H9 (cell line): ENCODE measurements at regions not wholly inside any gene's neighbourhood (a gene's known extent, or its start where the extent isn't known, plus 50 kb on each side); places are given as distances from the start of the nearest gene placed in this dataset.

Experiments used
- DNase-seq: peaks from one replicate; pipeline ENCODE4 v3.0.0-alpha.2; 2017
- H2AFZ ChIP-seq: one replicate; pipeline ENCODE4 v1.6.1; 2013; ENCODE audit warnings: mild to moderate bottlenecking, low read length, control low read depth, moderate library complexity
- H2AK5ac ChIP-seq: 2 replicates; pipeline ENCODE4 v1.6.1; 2013; ENCODE audit warnings: low read length, control low read depth, mixed read lengths; ENCODE audit not compliant: insufficient read length
- H2BK120ac ChIP-seq: one replicate; pipeline ENCODE4 v1.6.1; 2013; ENCODE audit warnings: low read depth, mild to moderate bottlenecking, low read length, control low read depth, inconsistent platforms; ENCODE audit not compliant: poor library complexity, severe bottlenecking
- H2BK12ac ChIP-seq: 2 replicates; pipeline ENCODE4 v1.6.1; 2013; ENCODE audit warnings: low read length, control low read depth, mixed read lengths, low read depth; ENCODE audit not compliant: insufficient read length
- H2BK15ac ChIP-seq: 2 replicates; pipeline ENCODE4 v1.6.1; 2013; ENCODE audit warnings: low read depth, low read length, control low read depth
- H2BK20ac ChIP-seq: one replicate; pipeline ENCODE4 v1.6.1; 2013; ENCODE audit warnings: low read depth, mild to moderate bottlenecking, low read length, control low read depth, inconsistent platforms; ENCODE audit not compliant: poor library complexity, severe bottlenecking
- H2BK5ac ChIP-seq: 2 replicates; pipeline ENCODE4 v1.6.1; 2013; ENCODE audit warnings: low read length, control low read depth, mixed read lengths; ENCODE audit not compliant: insufficient read length
- H3K14ac ChIP-seq: 2 replicates; pipeline ENCODE4 v1.6.1; 2013; ENCODE audit warnings: low read length, control low read depth; ENCODE audit not compliant: insufficient read depth
- H3K18ac ChIP-seq: 2 replicates; pipeline ENCODE4 v1.6.1; 2013; ENCODE audit warnings: low read depth, mild to moderate bottlenecking, mixed read lengths, low read length, control low read depth; ENCODE audit not compliant: insufficient read length
- H3K23ac ChIP-seq: 2 replicates; pipeline ENCODE4 v1.6.1; 2013; ENCODE audit warnings: low read length, control low read depth, mixed read lengths, low read depth; ENCODE audit not compliant: insufficient read length
- H3K23me2 ChIP-seq: 2 replicates; pipeline ENCODE4 v1.6.1; 2013; ENCODE audit warnings: low read depth, mild to moderate bottlenecking, mixed read lengths, low read length, control low read depth; ENCODE audit not compliant: insufficient read length, poor library complexity, severe bottlenecking
- H3K27ac ChIP-seq: 2 replicates; pipeline ENCODE4 v1.5.1; 2013; ENCODE audit warnings: low read length, control low read depth, mixed read lengths, low read depth; ENCODE audit not compliant: insufficient read length
- H3K27me3 ChIP-seq: 2 replicates; pipeline ENCODE4 v1.6.1; 2013; ENCODE audit warnings: low read length, control low read depth, inconsistent platforms; ENCODE audit not compliant: insufficient read depth
- H3K4ac ChIP-seq: 2 replicates; pipeline ENCODE4 v1.6.1; 2013; ENCODE audit warnings: low read depth, mild to moderate bottlenecking, control low read depth, inconsistent platforms, low read length, moderate library complexity
- H3K4me1 ChIP-seq: 2 replicates; pipeline ENCODE4 v1.6.1; 2013; ENCODE audit warnings: low read length, control low read depth, inconsistent platforms; ENCODE audit not compliant: insufficient read depth
- H3K4me2 ChIP-seq: 2 replicates; pipeline ENCODE4 v1.6.1; 2013; ENCODE audit warnings: low read length, control low read depth, mixed read lengths; ENCODE audit not compliant: insufficient read length, insufficient read depth
- H3K56ac ChIP-seq: 2 replicates; pipeline ENCODE4 v1.6.1; 2013; ENCODE audit warnings: low read depth, mild to moderate bottlenecking, mixed read lengths, low read length, control low read depth; ENCODE audit not compliant: insufficient read length
- H3K79me1 ChIP-seq: 2 replicates; pipeline ENCODE4 v1.6.1; 2013; ENCODE audit warnings: low read depth, mild to moderate bottlenecking, moderate library complexity, low read length, control low read depth, inconsistent platforms; ENCODE audit not compliant: insufficient read depth, poor library complexity, severe bottlenecking
- H3K79me2 ChIP-seq: 2 replicates; pipeline ENCODE4 v1.6.1; 2013; ENCODE audit warnings: low read length, control low read depth, inconsistent platforms; ENCODE audit not compliant: insufficient read depth
- H3K9ac ChIP-seq: 2 replicates; pipeline ENCODE4 v1.6.1; 2013; ENCODE audit warnings: low read length, control low read depth, mixed read lengths; ENCODE audit not compliant: insufficient read length; ENCODE audit errors: extremely low read depth
- H3K9me3 ChIP-seq: one replicate; pipeline ENCODE4 v1.6.1; 2013; ENCODE audit warnings: low read depth, low read length, inconsistent platforms; ENCODE audit not compliant: control insufficient read depth
- H3T11ph ChIP-seq: one replicate; pipeline ENCODE4 v1.6.1; 2013; ENCODE audit warnings: mild to moderate bottlenecking, low read length, control low read depth, inconsistent platforms
- H4K20me1 ChIP-seq: one replicate; pipeline ENCODE4 v1.6.1; 2013; ENCODE audit not compliant: control insufficient read depth, insufficient read length, insufficient read depth
- H4K5ac ChIP-seq: 2 replicates; pipeline ENCODE4 v1.6.1; 2013; ENCODE audit warnings: low read depth, mild to moderate bottlenecking, mixed read lengths, low read length, control low read depth; ENCODE audit not compliant: insufficient read length
- H4K8ac ChIP-seq: replicated peaks from 2 replicates; pipeline ENCODE4 v1.6.1; 2013; ENCODE audit warnings: low read length, control low read depth, mixed read lengths, low read depth; ENCODE audit not compliant: insufficient read length
- H4K91ac ChIP-seq: 2 replicates; pipeline ENCODE4 v1.6.1; 2013; ENCODE audit warnings: low read depth, mild to moderate bottlenecking, moderate library complexity, mixed read lengths, low read length, control low read depth; ENCODE audit not compliant: insufficient read length
- H3K27ac Mint-ChIP-seq, 3 experiments: 2 replicates in 2 of 3; 3 replicates in 1 of 3; pipeline ENCODE4 v1.8.0; 2020 to 2021; ENCODE audit warnings: mixed read lengths in 3 of 3, mild to moderate bottlenecking in 1 of 3, moderate library complexity in 1 of 3
- H3K27me3 Mint-ChIP-seq: 2 replicates; pipeline ENCODE4 v1.8.0; 2021; ENCODE audit warnings: low read depth, mild to moderate bottlenecking, moderate library complexity, mixed read lengths
- H3K36me3 Mint-ChIP-seq, 3 experiments: 2 replicates in 2 of 3; 3 replicates in 1 of 3; pipeline ENCODE4 v1.8.0; 2020 to 2021; ENCODE audit warnings: low read depth in 3 of 3, mixed read lengths in 3 of 3; ENCODE audit not compliant: insufficient read depth in 1 of 3
- H3K4me1 Mint-ChIP-seq, 2 experiments: 2 replicates each; pipeline ENCODE4 v1.8.0; 2020; ENCODE audit warnings: mixed read lengths in 2 of 2
- H3K4me3 Mint-ChIP-seq, 2 experiments: 2 replicates in 1 of 2; 3 replicates in 1 of 2; pipeline ENCODE4 v1.8.0; 2020 to 2021; ENCODE audit warnings: mild to moderate bottlenecking in 2 of 2, mixed read lengths in 2 of 2, moderate library complexity in 1 of 2
- H3K9me3 Mint-ChIP-seq, 2 experiments: 2 replicates in 1 of 2; 3 replicates in 1 of 2; pipeline ENCODE4 v1.8.0; 2020; ENCODE audit warnings: mild to moderate bottlenecking in 2 of 2, mixed read lengths in 2 of 2, moderate library complexity in 1 of 2
- WGBS: extraction: QIAGEN DNeasy Blood & Tissue Kit; methylation state at CpG from one replicate; pipeline ENCODE4 v1.1.7; 2013; ENCODE audit warnings: missing lambda C conversion rate, low lambda C conversion rate, mixed read lengths; ENCODE audit not compliant: insufficient read length; ENCODE audit errors: extremely low coverage; 5-methylcytosine and 5-hydroxymethylcytosine counted together
- TF ChIP-seq, protein P1 (sequence below): fragments of 200-600 bp; sonication (generic); conservative IDR thresholded peaks from 3 replicates; pipeline ENCODE4 v1.8.0; 2021; ENCODE audit warnings: antibody characterized with exemption, mild to moderate bottlenecking

DNA sequence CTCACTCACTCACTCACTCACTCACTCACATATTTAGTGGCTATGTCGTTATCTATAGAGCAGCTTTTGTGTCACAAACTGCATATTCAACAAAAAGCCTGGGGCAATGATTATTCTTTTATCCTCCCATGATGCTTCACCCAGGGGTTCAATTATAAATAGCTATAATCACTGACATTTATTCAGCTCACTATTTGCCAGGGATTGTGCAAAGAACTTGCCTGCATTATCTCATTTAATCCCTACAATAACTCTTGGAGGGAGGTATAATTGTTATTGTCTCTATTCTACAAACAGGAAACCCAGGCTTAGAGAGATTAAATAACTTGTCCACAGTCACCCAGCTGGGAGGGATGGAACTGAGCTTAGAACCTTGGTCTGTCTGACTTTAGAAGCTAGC lies 298.0 kb upstream of the MSX2 start:
- H3K9me3 Mint-ChIP-seq, result no peaks in the 10 kb centered on the region
- Histone ChIP-seq H2BK15ac (no peak overlapping the region), H3K23ac (no peak overlapping the region), H4K20me1 (no peaks in the 10 kb centered on the region), H3K27ac (no peak overlapping the region), H3K56ac (no peak overlapping the region), H3K4ac (no peak overlapping the region), H3K79me1 (no peaks in the 10 kb centered on the region), H3K4me2 (no peak overlapping the region), H3K18ac (no peak overlapping the region), H2BK20ac (no peak overlapping the region), H2AFZ (no peak overlapping the region), H2BK12ac (no peak overlapping the region), H2BK5ac (no peak overlapping the region), H3K23me2 (no peaks in the 10 kb centered on the region), H3K79me2 (no peaks in the 10 kb centered on the region), H2AK5ac (no peak overlapping the region), H2BK120ac (no peak overlapping the region), H4K5ac (no peak overlapping the region), H4K91ac (no peak overlapping the region), H3K4me1 (no peaks in the 10 kb centered on the region), H3K9me3 (no peaks in the 10 kb centered on the region), H4K8ac (no peak overlapping the region), H3T11ph (no peak overlapping the region), H3K9ac (no peak overlapping the region), H3K27me3 (no peaks in the 10 kb centered on the region), H3K14ac (no peak overlapping the region)
- WGBS, result no CpG with 5 or more reads among the region's 1 CpG
- H3K36me3 Mint-ChIP-seq, result no peaks in the 10 kb centered on the region
- no peak overlapping the region for H3K27ac Mint-ChIP-seq
- peaks cover 4 to 5% of the 10 kb centered on the region in 2 experiments; a peak in 2 of 4 replicates for H3K4me1 Mint-ChIP-seq
- peaks cover 7% of the 10 kb centered on the region for H3K27me3 Mint-ChIP-seq
- H3K4me3 Mint-ChIP-seq, result no peak overlapping the region
- DNase-seq, result no peak
- TF ChIP-seq, protein P1, sequence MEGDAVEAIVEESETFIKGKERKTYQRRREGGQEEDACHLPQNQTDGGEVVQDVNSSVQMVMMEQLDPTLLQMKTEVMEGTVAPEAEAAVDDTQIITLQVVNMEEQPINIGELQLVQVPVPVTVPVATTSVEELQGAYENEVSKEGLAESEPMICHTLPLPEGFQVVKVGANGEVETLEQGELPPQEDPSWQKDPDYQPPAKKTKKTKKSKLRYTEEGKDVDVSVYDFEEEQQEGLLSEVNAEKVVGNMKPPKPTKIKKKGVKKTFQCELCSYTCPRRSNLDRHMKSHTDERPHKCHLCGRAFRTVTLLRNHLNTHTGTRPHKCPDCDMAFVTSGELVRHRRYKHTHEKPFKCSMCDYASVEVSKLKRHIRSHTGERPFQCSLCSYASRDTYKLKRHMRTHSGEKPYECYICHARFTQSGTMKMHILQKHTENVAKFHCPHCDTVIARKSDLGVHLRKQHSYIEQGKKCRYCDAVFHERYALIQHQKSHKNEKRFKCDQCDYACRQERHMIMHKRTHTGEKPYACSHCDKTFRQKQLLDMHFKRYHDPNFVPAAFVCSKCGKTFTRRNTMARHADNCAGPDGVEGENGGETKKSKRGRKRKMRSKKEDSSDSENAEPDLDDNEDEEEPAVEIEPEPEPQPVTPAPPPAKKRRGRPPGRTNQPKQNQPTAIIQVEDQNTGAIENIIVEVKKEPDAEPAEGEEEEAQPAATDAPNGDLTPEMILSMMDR, result no peak
